Esophagus squamous epithelium (tissue), 5 donors: ENCODE measurements at regions not wholly inside any gene's neighbourhood (a gene's known extent, or its start where the extent isn't known, plus 50 kb on each side); places are given as distances from the start of the nearest gene placed in this dataset.

ENCODE experiments used
- DNase-seq: peaks from one replicate; lab custom pipeline; 2025; lab: John Stamatoyannopoulos, UW
- H3K27ac ChIP-seq, 4 donors: fragments of 200-600 bp; sonication (generic); one replicate each; pipeline ENCODE4 v1.5.1; 2016 to 2019; ENCODE audit warnings: mild to moderate bottlenecking in 1 of 4
- H3K27me3 ChIP-seq, 4 donors: fragments of 200-600 bp; sonication (generic); 1 replicate in 3 of 4; 2 replicates in 1 of 4; pipeline versions ENCODE4 v1.5.1 to v1.6.0; 2017 to 2021; ENCODE audit warnings: antibody characterized with exemption in 1 of 4
- H3K36me3 ChIP-seq, 3 donors: fragments of 200-600 bp; sonication (generic); one replicate each; pipeline ENCODE4 v1.5.1; 2016 to 2019
- H3K4me1 ChIP-seq, 3 donors: fragments of 200-600 bp; sonication (generic); one replicate each; pipeline ENCODE4 v1.5.1; 2017 to 2019
- H3K4me3 ChIP-seq, 4 donors: fragments of 200-600 bp; sonication (generic); 1 replicate in 3 of 4; 2 replicates in 1 of 4; pipeline ENCODE4 v1.5.1; 2016 to 2019; ENCODE audit warnings: mild to moderate bottlenecking in 2 of 4, moderate library complexity in 1 of 4
- H3K9me3 ChIP-seq, 3 donors: fragments of 200-600 bp; sonication (generic); one replicate each; pipeline ENCODE4 v1.5.1; 2016 to 2019
- CTCF ChIP-seq, 6 experiments: fragments of 450-650 bp in 4 of 6; fragments of 200-600 bp in 2 of 6; sonication (generic) in 2 of 6; IDR thresholded peaks; one replicate each; pipeline ENCODE4 v1.5.1; 2016 to 2019; ENCODE audit warnings: antibody characterized with exemption in 6 of 6, mild to moderate bottlenecking in 4 of 6, moderate library complexity in 4 of 6
- POLR2A ChIP-seq, 4 donors: fragments of 450-650 bp; IDR thresholded peaks; one replicate each; pipeline ENCODE4 v1.6.1; 2017; ENCODE audit warnings: antibody characterized with exemption in 4 of 4, mild to moderate bottlenecking in 4 of 4, moderate library complexity in 3 of 4
- WGBS, 2 donors: methylation state at CpG; one replicate each; pipeline ENCODE4 v1.1.5; 2018; 5-methylcytosine and 5-hydroxymethylcytosine counted together
- intact Hi-C: fragments of 100-400 bp; cut with DNase I; formaldehyde crosslinking; loops from one replicate; pipeline ENCODE4 v1.15.0; 2022
- donor health status: DM: yes; HTN: yes; CAD: no.

GRCh38 chr3:102085431-102086176 lies 236.3 kb downstream of the NFKBIZ start:
- Histone ChIP-seq H3K27me3 (no peaks in the 10 kb centered on the region), H3K36me3 (no peaks in the 10 kb centered on the region), H3K27ac (no peak overlapping the region), H3K9me3 (no peaks in the 10 kb centered on the region), H3K4me1 (no peaks in the 10 kb centered on the region), H3K4me3 (no peak overlapping the region)
- TF ChIP-seq CTCF (IDR thresholded peaks at IDR 0.05) (no peak), POLR2A (IDR thresholded peaks at IDR 0.05) (no peak)
- 46 to 52% methylated on average over 3 of the region's 3 CpGs for WGBS, 2 donors
- intact Hi-C loops = no loop called here
- DNase-seq = no peak

- intact Hi-C loops = no loop called here
Measured at GRCh38 chr3:102087236-102087635, 237.9 kb downstream of the NFKBIZ start.

GRCh38 chr3:102089239-102089638 lies 239.9 kb downstream of the NFKBIZ start:
- no peaks in the 10 kb centered on the region for H3K9me3 ChIP-seq
- H3K36me3 ChIP-seq = no peaks in the 10 kb centered on the region
- H3K4me1 ChIP-seq = peaks cover 0 to 4% (median 0%) of the 10 kb centered on the region in 3 donors
- no peak overlapping the region for H3K27ac ChIP-seq
- intact Hi-C loops = no loop called here
- TF ChIP-seq CTCF (IDR thresholded peaks at IDR 0.05) (no peak), POLR2A (IDR thresholded peaks at IDR 0.05) (no peak)
- WGBS, 2 donors = 72 to 78% methylated on average over 3 of the region's 3 CpGs
- no peak for DNase-seq
- H3K27me3 ChIP-seq = no peaks in the 10 kb centered on the region
- H3K4me3 ChIP-seq = no peak overlapping the region

More at GRCh38 chr3:102087236-102087635, 237.9 kb downstream of the NFKBIZ start:
- no peak for DNase-seq
- Histone ChIP-seq H3K27ac (no peak overlapping the region), H3K4me3 (no peak overlapping the region), H3K9me3 (no peaks in the 10 kb centered on the region), H3K4me1 (no peaks in the 10 kb centered on the region), H3K36me3 (no peaks in the 10 kb centered on the region), H3K27me3 (no peaks in the 10 kb centered on the region)
- 79 to 92% methylated on average over 4 of the region's 4 CpGs for WGBS, 2 donors
- TF ChIP-seq CTCF (IDR thresholded peaks at IDR 0.05) (no peak), POLR2A (IDR thresholded peaks at IDR 0.05) (no peak)

- no peaks in the 10 kb centered on the region for H3K36me3 ChIP-seq
- H3K4me1 ChIP-seq = peaks cover 0 to 4% (median 0%) of the 10 kb centered on the region in 3 donors
- no peaks in the 10 kb centered on the region for H3K27me3 ChIP-seq
- DNase-seq = no peak
- no peaks in the 10 kb centered on the region for H3K9me3 ChIP-seq
- no peak for TF ChIP-seq CTCF (IDR thresholded peaks at IDR 0.05)
- no peak for TF ChIP-seq POLR2A (IDR thresholded peaks at IDR 0.05)
- H3K27ac ChIP-seq = no peak overlapping the region
- H3K4me3 ChIP-seq = no peak overlapping the region
- intact Hi-C loops = no loop called here
- WGBS, 2 donors = 79 to 82% methylated on average over 10 of the region's 10 CpGs
Measured at GRCh38 chr3:102089904-102090720, 240.8 kb downstream of the NFKBIZ start.

- Histone ChIP-seq H3K27ac (no peak overlapping the region), H3K9me3 (no peaks in the 10 kb centered on the region), H3K36me3 (no peaks in the 10 kb centered on the region), H3K27me3 (no peaks in the 10 kb centered on the region), H3K4me1 (peaks cover 0 to 4% (median 0%) of the 10 kb centered on the region in 3 donors), H3K4me3 (no peak overlapping the region)
- 88 to 89% methylated on average over 3 of the region's 3 CpGs for WGBS, 2 donors
- TF ChIP-seq CTCF (IDR thresholded peaks at IDR 0.05) = no peak
- no peak for TF ChIP-seq POLR2A (IDR thresholded peaks at IDR 0.05)
- intact Hi-C loops = no loop called here
- DNase-seq = no peak
Measured at GRCh38 chr3:102090721-102091045, 241.4 kb downstream of the NFKBIZ start.
